ENCODE measurements at regions not wholly inside any gene's neighbourhood (a gene's known extent, or its start where the extent isn't known, plus 50 kb on each side); places are given as distances from the start of the nearest gene placed in this dataset.

- no peak for DNase-seq (ENCODE audit: low read depth)
- TF ChIP-seq MYC (IDR thresholded peaks at IDR 0.05; ENCODE audit: low read depth, low read length) (no peak), POLR2A (IDR thresholded peaks at IDR 0.05; ENCODE audit: extremely low read depth, insufficient read length) (no peak)
- TF ChIP-seq, protein P1, sequence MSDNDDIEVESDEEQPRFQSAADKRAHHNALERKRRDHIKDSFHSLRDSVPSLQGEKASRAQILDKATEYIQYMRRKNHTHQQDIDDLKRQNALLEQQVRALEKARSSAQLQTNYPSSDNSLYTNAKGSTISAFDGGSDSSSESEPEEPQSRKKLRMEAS (IDR thresholded peaks at IDR 0.05; ENCODE audit: low read depth, low read length), result no peak
- TF ChIP-seq, protein P2, sequence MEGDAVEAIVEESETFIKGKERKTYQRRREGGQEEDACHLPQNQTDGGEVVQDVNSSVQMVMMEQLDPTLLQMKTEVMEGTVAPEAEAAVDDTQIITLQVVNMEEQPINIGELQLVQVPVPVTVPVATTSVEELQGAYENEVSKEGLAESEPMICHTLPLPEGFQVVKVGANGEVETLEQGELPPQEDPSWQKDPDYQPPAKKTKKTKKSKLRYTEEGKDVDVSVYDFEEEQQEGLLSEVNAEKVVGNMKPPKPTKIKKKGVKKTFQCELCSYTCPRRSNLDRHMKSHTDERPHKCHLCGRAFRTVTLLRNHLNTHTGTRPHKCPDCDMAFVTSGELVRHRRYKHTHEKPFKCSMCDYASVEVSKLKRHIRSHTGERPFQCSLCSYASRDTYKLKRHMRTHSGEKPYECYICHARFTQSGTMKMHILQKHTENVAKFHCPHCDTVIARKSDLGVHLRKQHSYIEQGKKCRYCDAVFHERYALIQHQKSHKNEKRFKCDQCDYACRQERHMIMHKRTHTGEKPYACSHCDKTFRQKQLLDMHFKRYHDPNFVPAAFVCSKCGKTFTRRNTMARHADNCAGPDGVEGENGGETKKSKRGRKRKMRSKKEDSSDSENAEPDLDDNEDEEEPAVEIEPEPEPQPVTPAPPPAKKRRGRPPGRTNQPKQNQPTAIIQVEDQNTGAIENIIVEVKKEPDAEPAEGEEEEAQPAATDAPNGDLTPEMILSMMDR (IDR thresholded peaks at IDR 0.05; ENCODE audit: low read depth, low read length), result no peak
- H3K4me3 ChIP-seq (ENCODE audit: low read depth, low read length), result no peak overlapping the region
Observed at GRCh38 chr4:84089652-84090437, 409.2 kb downstream of the NKX6-1 start.

DNA sequence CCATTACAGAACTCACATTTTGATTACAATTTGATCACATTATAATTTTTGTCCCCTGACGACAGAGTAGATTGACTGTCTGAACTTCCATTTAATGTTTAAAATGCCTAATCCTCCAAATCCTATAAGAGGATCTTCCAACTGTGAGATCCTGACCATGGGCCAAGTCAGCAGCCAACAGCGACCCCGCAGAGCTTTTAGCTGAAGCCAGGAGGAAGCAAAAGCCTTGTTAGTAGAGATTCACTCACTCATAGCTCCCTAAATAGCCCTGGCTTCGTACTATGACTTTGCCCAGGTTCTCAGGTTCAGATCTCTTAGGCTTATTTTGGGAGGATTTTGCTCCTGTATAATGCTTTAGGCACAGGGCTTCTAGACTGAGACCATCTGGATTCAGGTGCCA, 413.1 kb downstream of the NKX6-1 start:
- TF ChIP-seq, protein P1 (IDR thresholded peaks at IDR 0.05; ENCODE audit: low read depth, low read length), result no peak
- TF ChIP-seq POLR2A (IDR thresholded peaks at IDR 0.05; ENCODE audit: extremely low read depth, insufficient read length), result no peak
- no peak for TF ChIP-seq MYC (IDR thresholded peaks at IDR 0.05; ENCODE audit: low read depth, low read length)
- TF ChIP-seq, protein P2 (IDR thresholded peaks at IDR 0.05; ENCODE audit: low read depth, low read length), result no peak
- no peak overlapping the region for H3K4me3 ChIP-seq (ENCODE audit: low read depth, low read length)
- no peak for DNase-seq (ENCODE audit: low read depth)

DNA sequence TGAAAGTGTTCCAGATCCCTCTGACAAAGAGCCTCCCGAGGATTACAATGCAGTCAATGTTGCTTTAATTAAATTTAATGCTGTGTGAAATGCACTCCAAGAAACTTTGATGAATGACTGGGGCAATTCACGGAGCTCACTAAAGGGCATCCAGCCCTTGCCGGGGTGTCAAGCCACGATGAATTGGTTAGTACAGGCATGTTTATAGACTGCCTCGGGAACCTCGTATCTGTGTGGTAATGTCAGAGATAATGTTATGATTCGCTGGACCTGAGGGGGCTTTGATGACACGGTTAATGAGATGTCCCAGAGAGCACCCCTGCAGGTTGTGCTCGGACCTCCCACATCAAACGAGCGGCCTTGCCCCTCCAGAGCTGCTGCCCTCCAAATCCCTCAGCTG, 428.8 kb downstream of the NKX6-1 start:
- no peak overlapping the region for H3K4me3 ChIP-seq (ENCODE audit: low read depth, low read length)
- no peak for TF ChIP-seq MYC (IDR thresholded peaks at IDR 0.05; ENCODE audit: low read depth, low read length)
- TF ChIP-seq, protein P2 (IDR thresholded peaks at IDR 0.05; ENCODE audit: low read depth, low read length), result no peak
- TF ChIP-seq POLR2A (IDR thresholded peaks at IDR 0.05; ENCODE audit: extremely low read depth, insufficient read length), result no peak
- TF ChIP-seq, protein P1 (IDR thresholded peaks at IDR 0.05; ENCODE audit: low read depth, low read length), result no peak
- DNase-seq (ENCODE audit: low read depth), result no peak

GRCh38 chr4:84063619-84064018, 435.5 kb downstream of the NKX6-1 start:
- DNase-seq (ENCODE audit: low read depth), result no peak
- TF ChIP-seq POLR2A (IDR thresholded peaks at IDR 0.05; ENCODE audit: extremely low read depth, insufficient read length) (no peak), MYC (IDR thresholded peaks at IDR 0.05; ENCODE audit: low read depth, low read length) (no peak)
- TF ChIP-seq, protein P2 (IDR thresholded peaks at IDR 0.05; ENCODE audit: low read depth, low read length), result no peak
- TF ChIP-seq, protein P1 (IDR thresholded peaks at IDR 0.05; ENCODE audit: low read depth, low read length), result no peak
- no peak overlapping the region for H3K4me3 ChIP-seq (ENCODE audit: low read depth, low read length)

DNA sequence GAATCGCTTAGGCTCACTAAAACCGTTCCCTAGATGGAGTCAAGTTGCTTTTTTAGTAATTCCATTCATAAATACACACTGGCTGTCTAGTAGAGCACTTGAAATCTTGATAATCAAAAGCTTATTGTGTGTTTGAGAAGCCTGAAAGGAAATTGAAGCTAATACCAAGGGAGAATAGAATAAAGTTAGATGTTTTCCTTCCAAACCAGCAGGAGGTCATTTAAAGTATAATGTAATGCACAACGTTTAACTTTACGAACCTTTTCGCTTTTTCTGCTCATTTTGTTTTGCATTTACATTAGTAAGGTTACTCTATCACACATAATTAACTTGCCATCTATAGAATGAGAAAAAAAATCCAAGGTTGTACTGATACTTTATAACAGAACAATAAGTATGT, 440.9 kb downstream of the NKX6-1 start:
- TF ChIP-seq MYC (IDR thresholded peaks at IDR 0.05; ENCODE audit: low read depth, low read length) (no peak), POLR2A (IDR thresholded peaks at IDR 0.05; ENCODE audit: extremely low read depth, insufficient read length) (no peak)
- TF ChIP-seq, protein P2 (IDR thresholded peaks at IDR 0.05; ENCODE audit: low read depth, low read length), result no peak
- TF ChIP-seq, protein P1 (IDR thresholded peaks at IDR 0.05; ENCODE audit: low read depth, low read length), result no peak
- no peak overlapping the region for H3K4me3 ChIP-seq (ENCODE audit: low read depth, low read length)
- DNase-seq (ENCODE audit: low read depth), result no peak
